HCT116 (cell line): ENCODE measurements at regions not wholly inside any gene's neighbourhood (a gene's known extent, or its start where the extent isn't known, plus 50 kb on each side); places are given as distances from the start of the nearest gene placed in this dataset.

ENCODE experiments used
- EZH2 ChIP-seq: fragments of 200-600 bp; sonication (generic); IDR thresholded peaks from 2 replicates; pipeline ENCODE4 v1.6.1; 2017; ENCODE audit warnings: antibody characterized with exemption, mixed run types
- POLR2A ChIP-seq: IDR thresholded peaks from 2 replicates; pipeline ENCODE4 v1.7.0; 2011; ENCODE audit warnings: borderline replicate concordance; ENCODE audit not compliant: insufficient read depth, insufficient read length; ENCODE audit errors: extremely low read depth
- RAD21 ChIP-seq: IDR thresholded peaks from 2 replicates; pipeline ENCODE4 v1.6.1; 2012; ENCODE audit warnings: low read depth, mild to moderate bottlenecking
- TCF7L2 ChIP-seq: IDR thresholded peaks from 2 replicates; pipeline ENCODE4 v1.7.0; 2011; ENCODE audit warnings: borderline replicate concordance, inconsistent platforms; ENCODE audit not compliant: insufficient read depth, insufficient read length; ENCODE audit errors: extremely low read depth
- YY1 ChIP-seq: IDR thresholded peaks from 2 replicates; pipeline ENCODE4 v1.6.1; 2011; ENCODE audit warnings: low read length, low read depth, moderate library complexity, mild to moderate bottlenecking; ENCODE audit not compliant: insufficient replicate concordance; ENCODE audit errors: extremely low read depth
- ZNF274 ChIP-seq: fragments of 200-500 bp; sonication (Bioruptor generic); IDR thresholded peaks from 2 replicates; pipeline ENCODE4 v1.6.1; 2014; ENCODE audit warnings: mild to moderate bottlenecking, low read depth, low read length, inconsistent platforms
- TF ChIP-seq, protein P1 (sequence below), 3 experiments: fragments of 200-600 bp in 1 of 3; sonication (generic) in 1 of 3; IDR thresholded peaks in 2 of 3; conservative IDR thresholded peaks in 1 of 3; 2 replicates each; pipeline ENCODE4 v1.5.1; 2012 to 2017; ENCODE audit warnings: low read depth in 2 of 3, low read length in 2 of 3, antibody characterized with exemption in 1 of 3, borderline replicate concordance in 1 of 3, control low read depth in 1 of 3, mild to moderate bottlenecking in 1 of 3, mixed read lengths in 1 of 3, mixed run types in 1 of 3, moderate library complexity in 1 of 3; ENCODE audit not compliant: insufficient read depth in 1 of 3
- TF ChIP-seq, protein P2 (sequence below): IDR thresholded peaks from 2 replicates; pipeline ENCODE4 v1.6.1; 2012

DNA sequence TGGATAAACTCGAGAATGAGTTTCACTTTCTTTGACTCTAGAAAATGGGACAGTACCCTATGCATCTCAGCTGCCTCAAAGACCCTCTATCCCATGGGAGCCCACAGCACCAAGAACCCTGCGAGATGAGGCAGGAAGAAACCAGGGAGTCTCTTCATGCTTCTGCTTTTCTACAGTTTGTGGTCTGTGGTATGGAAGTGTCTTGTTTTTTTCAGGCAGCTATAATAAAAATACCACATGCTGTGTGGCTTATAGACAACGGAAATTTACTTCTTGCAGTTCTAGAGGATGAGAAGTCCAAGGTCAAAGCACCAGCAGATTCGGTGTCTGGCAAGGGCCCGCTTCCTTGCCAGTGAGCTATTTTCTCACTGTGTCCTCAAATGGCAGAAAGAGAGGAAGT is 257.9 kb downstream of the SUCLG1 start:
- TF ChIP-seq YY1 (no peak), ZNF274 (no peak), RAD21 (no peak), EZH2 (no peak), TCF7L2 (no peak), POLR2A (no peak)
- TF ChIP-seq, protein P1, sequence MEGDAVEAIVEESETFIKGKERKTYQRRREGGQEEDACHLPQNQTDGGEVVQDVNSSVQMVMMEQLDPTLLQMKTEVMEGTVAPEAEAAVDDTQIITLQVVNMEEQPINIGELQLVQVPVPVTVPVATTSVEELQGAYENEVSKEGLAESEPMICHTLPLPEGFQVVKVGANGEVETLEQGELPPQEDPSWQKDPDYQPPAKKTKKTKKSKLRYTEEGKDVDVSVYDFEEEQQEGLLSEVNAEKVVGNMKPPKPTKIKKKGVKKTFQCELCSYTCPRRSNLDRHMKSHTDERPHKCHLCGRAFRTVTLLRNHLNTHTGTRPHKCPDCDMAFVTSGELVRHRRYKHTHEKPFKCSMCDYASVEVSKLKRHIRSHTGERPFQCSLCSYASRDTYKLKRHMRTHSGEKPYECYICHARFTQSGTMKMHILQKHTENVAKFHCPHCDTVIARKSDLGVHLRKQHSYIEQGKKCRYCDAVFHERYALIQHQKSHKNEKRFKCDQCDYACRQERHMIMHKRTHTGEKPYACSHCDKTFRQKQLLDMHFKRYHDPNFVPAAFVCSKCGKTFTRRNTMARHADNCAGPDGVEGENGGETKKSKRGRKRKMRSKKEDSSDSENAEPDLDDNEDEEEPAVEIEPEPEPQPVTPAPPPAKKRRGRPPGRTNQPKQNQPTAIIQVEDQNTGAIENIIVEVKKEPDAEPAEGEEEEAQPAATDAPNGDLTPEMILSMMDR (IDR thresholded peaks at IDR 0.05 in 2 of 3, conservative IDR thresholded peaks at IDR 0.05 in 1 of 3; ENCODE audit: borderline replicate concordance in 1 of 3, insufficient read depth in 1 of 3, low read depth in 2 of 3, low read length in 2 of 3): no peak
- TF ChIP-seq, protein P2, sequence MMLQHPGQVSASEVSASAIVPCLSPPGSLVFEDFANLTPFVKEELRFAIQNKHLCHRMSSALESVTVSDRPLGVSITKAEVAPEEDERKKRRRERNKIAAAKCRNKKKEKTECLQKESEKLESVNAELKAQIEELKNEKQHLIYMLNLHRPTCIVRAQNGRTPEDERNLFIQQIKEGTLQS: no peak
